Mesodermal cell (in vitro differentiated cells): ENCODE measurements at regions not wholly inside any gene's neighbourhood (a gene's known extent, or its start where the extent isn't known, plus 50 kb on each side); places are given as distances from the start of the nearest gene placed in this dataset.
A peak's percentile ranks its signal among the peaks of the same experiment; 100 is the strongest.

Source experiments
- H3K27ac ChIP-seq: 2 replicates; pipeline ENCODE4 v1.7.0; 2013; ENCODE audit warnings: mild to moderate bottlenecking, low read depth, low read length, moderate library complexity; ENCODE audit not compliant: severe bottlenecking
- H3K36me3 ChIP-seq: 2 replicates; pipeline ENCODE4 v1.7.1; 2013; ENCODE audit warnings: mild to moderate bottlenecking, low read length, moderate library complexity; ENCODE audit not compliant: control insufficient read depth, insufficient read depth
- H3K4me1 ChIP-seq: one replicate; pipeline ENCODE4 v1.7.1; 2013; ENCODE audit warnings: mild to moderate bottlenecking, low read length; ENCODE audit not compliant: insufficient read depth, control insufficient read depth, poor library complexity, severe bottlenecking
- H3K4me3 ChIP-seq: 2 replicates; pipeline ENCODE4 v1.7.0; 2013; ENCODE audit warnings: low read length, control low read depth, mild to moderate bottlenecking; ENCODE audit not compliant: insufficient read depth, poor library complexity, severe bottlenecking; ENCODE audit errors: extremely low read depth
- H3K9me3 ChIP-seq: 2 replicates; pipeline ENCODE4 v1.7.1; 2013; ENCODE audit warnings: mild to moderate bottlenecking, low read length, moderate library complexity; ENCODE audit not compliant: control insufficient read depth
- WGBS, 2 experiments: methylation state at CpG; one replicate each; pipeline ENCODE4 v1.1.5; 2013; ENCODE audit warnings: missing lambda C conversion rate in 2 of 2; ENCODE audit not compliant: insufficient coverage in 2 of 2; 5-methylcytosine and 5-hydroxymethylcytosine counted together

DNA sequence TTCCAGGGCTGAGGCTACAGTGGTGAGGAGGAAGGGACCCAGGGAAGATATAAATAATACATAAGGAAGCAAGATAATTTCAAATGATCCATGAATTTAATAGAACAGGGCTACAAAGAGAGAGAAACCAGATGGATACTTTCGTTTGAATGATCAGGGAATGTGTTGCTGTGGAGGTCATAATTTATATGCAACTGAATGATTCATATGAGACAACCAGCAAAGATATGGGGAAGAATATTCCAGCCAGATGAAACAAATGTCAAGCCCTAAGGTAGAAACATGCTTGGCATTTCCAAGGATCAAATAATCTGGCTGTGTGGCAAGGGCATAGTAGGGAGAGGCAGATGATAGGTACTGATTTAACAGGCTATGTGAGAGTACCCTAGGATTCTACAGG is 84.8 kb upstream of the ZC3H11B start:
- Histone ChIP-seq H3K27ac (no peak overlapping the region), H3K9me3 (no peaks in the 10 kb centered on the region), H3K4me3 (no peak overlapping the region), H3K36me3 (no peaks in the 10 kb centered on the region), H3K4me1 (peaks cover 6% of the 10 kb centered on the region)
- 100% methylated on average over 1 of the region's 1 CpG; no CpG with 5 or more reads in 1 of the 2 experiments for WGBS, 2 experiments

GRCh38 chr1:219692981-219693380 is 80.1 kb upstream of the ZC3H11B start:
- no peak overlapping the region for H3K27ac ChIP-seq
- no peak overlapping the region for H3K4me3 ChIP-seq
- no peaks in the 10 kb centered on the region for H3K9me3 ChIP-seq
- WGBS, 2 experiments: 78 to 89% methylated on average over 1 of the region's 2 CpGs
- H3K36me3 ChIP-seq: no peaks in the 10 kb centered on the region
- H3K4me1 ChIP-seq: no peaks in the 10 kb centered on the region

GRCh38 chr1:219689774-219690173 is 76.9 kb upstream of the ZC3H11B start:
- Histone ChIP-seq H3K27ac (no peak overlapping the region), H3K4me1 (peaks cover 11% of the 10 kb centered on the region), H3K36me3 (no peaks in the 10 kb centered on the region), H3K9me3 (peaks cover 10% of the 10 kb centered on the region), H3K4me3 (no peak overlapping the region)
- WGBS, 2 experiments: 73 to 76% methylated on average over 2 of the region's 2 CpGs

- H3K4me1 ChIP-seq: peaks cover 13% of the 10 kb centered on the region
- H3K9me3 ChIP-seq: peaks cover 10% of the 10 kb centered on the region
- H3K4me3 ChIP-seq: no peak overlapping the region
- no peaks in the 10 kb centered on the region for H3K36me3 ChIP-seq
- no peak overlapping the region for H3K27ac ChIP-seq
Observed at GRCh38 chr1:219687779-219688178, 74.9 kb upstream of the ZC3H11B start.

DNA sequence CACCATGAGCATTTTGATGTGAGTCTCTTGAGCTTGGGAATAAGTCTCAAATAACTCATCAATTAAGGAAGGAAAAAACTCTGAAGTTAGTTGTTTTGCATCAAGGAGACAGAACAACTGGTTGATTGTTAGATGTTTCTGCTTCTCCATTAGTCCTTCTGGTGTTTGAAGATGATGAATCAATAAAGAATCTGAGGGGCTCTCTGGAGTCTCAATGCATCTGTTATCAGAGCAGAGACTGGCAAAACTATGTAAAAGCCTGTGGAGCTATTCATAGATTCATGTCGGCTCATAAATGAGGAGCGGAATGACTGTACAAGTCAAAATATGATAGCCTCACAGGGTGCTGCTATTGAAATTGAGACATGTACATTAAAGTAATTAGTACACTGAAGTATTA is 73.3 kb upstream of the ZC3H11B start:
- 86 to 90% methylated on average over 1 to 2 of the region's 2 CpGs for WGBS, 2 experiments
- peak overlapping the region; percentile 48 for H3K27ac ChIP-seq
- no peak overlapping the region for H3K4me3 ChIP-seq
- peaks cover 10% of the 10 kb centered on the region for H3K9me3 ChIP-seq
- H3K36me3 ChIP-seq: no peaks in the 10 kb centered on the region
- peaks cover 16% of the 10 kb centered on the region for H3K4me1 ChIP-seq

GRCh38 chr1:219682788-219683187 is 69.9 kb upstream of the ZC3H11B start:
- Histone ChIP-seq H3K36me3 (no peaks in the 10 kb centered on the region), H3K27ac (no peak overlapping the region), H3K9me3 (peaks cover 10% of the 10 kb centered on the region), H3K4me3 (no peak overlapping the region), H3K4me1 (peaks cover 16% of the 10 kb centered on the region)
- 100% methylated on average over 1 of the region's 1 CpG for WGBS, 2 experiments

GRCh38 chr1:219681876-219682275 is 69.0 kb upstream of the ZC3H11B start:
- H3K36me3 ChIP-seq: no peaks in the 10 kb centered on the region
- peaks cover 16% of the 10 kb centered on the region for H3K4me1 ChIP-seq
- WGBS, 2 experiments: 75% methylated on average over 1 of the region's 1 CpG; no CpG with 5 or more reads in 1 of the 2 experiments
- peaks cover under 1% of the 10 kb centered on the region for H3K9me3 ChIP-seq
- H3K4me3 ChIP-seq: no peak overlapping the region
- H3K27ac ChIP-seq: no peak overlapping the region

DNA sequence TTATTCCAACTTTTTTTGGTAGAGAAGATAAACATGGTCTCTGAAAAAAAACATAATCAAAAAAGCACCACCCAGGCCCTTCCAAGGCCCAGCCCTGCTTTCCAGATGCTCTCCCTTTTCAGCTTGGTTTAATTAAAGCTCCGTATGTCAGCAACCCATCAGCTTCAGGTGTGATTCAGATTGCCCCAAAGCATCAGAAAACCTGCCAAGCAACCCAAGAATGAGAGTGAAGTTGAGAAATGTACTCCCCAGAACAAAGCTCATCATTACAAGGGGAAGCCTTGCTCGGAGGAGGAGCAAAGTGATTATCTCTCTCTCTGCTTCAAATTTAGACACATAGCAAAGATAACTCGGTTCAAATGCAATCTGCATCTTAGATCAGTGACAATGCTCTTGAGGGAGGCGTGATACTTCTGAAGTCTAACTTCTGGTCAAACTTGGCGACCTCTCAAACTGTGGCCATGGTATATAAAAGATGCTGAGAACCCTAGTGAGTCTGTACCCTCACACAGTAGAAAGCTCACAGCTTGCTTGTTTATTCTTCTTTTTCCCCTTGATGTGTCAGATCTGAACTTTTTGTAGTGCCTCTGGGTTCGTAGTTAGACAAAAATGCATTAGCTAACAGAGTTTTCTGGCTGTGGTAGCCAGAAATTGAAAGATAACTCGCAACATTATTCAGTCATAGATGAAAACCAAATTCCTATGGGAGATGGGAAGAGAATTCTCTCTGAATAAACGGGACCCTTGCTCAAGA is 63.3 kb upstream of the ZC3H11B start:
- H3K36me3 ChIP-seq: no peaks in the 10 kb centered on the region
- no peaks in the 10 kb centered on the region for H3K9me3 ChIP-seq
- H3K4me1 ChIP-seq: no peaks in the 10 kb centered on the region
- no peak overlapping the region for H3K27ac ChIP-seq
- WGBS, 2 experiments: 87 to 88% methylated on average over 5 of the region's 8 CpGs
- H3K4me3 ChIP-seq: no peak overlapping the region

GRCh38 chr1:219670426-219671149 is 57.7 kb upstream of the ZC3H11B start:
- Histone ChIP-seq H3K4me1 (no peaks in the 10 kb centered on the region), H3K27ac (no peak overlapping the region), H3K9me3 (no peaks in the 10 kb centered on the region), H3K36me3 (no peaks in the 10 kb centered on the region), H3K4me3 (no peak overlapping the region)
- 96 to 97% methylated on average over 4 of the region's 7 CpGs for WGBS, 2 experiments

DNA sequence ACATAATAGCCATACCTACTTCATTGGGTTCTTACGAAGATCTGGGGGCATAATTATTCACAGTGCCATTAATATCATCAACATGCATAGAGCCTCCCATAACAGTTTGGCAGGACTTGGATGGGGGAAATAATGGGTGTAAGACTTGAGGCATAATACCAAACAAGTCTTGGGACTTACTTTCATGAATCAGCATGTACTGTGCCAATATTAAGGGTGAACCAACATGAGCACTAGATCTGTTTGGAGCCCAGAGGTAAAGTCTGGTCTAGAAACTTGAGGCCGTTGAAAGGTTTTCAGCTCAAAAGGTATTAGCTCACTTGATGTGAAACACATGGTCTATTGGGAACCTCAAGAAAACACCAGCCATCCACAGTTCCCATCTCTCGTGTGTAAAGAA is 56.7 kb upstream of the ZC3H11B start:
- Histone ChIP-seq H3K4me1 (no peaks in the 10 kb centered on the region), H3K27ac (no peak overlapping the region), H3K9me3 (no peaks in the 10 kb centered on the region), H3K4me3 (no peak overlapping the region), H3K36me3 (no peaks in the 10 kb centered on the region)
- WGBS, 2 experiments: 75 to 80% methylated on average over 1 of the region's 3 CpGs

- 100% methylated on average over 1 of the region's 4 CpGs for WGBS, 2 experiments
- Histone ChIP-seq H3K27ac (no peak overlapping the region), H3K4me1 (no peaks in the 10 kb centered on the region), H3K36me3 (no peaks in the 10 kb centered on the region), H3K4me3 (no peak overlapping the region), H3K9me3 (no peaks in the 10 kb centered on the region)
Observed at GRCh38 chr1:219669042-219669441, 56.1 kb upstream of the ZC3H11B start.
